ENCODE measurements at regions not wholly inside any gene's neighbourhood (a gene's known extent, or its start where the extent isn't known, plus 50 kb on each side); places are given as distances from the start of the nearest gene placed in this dataset.

DNA sequence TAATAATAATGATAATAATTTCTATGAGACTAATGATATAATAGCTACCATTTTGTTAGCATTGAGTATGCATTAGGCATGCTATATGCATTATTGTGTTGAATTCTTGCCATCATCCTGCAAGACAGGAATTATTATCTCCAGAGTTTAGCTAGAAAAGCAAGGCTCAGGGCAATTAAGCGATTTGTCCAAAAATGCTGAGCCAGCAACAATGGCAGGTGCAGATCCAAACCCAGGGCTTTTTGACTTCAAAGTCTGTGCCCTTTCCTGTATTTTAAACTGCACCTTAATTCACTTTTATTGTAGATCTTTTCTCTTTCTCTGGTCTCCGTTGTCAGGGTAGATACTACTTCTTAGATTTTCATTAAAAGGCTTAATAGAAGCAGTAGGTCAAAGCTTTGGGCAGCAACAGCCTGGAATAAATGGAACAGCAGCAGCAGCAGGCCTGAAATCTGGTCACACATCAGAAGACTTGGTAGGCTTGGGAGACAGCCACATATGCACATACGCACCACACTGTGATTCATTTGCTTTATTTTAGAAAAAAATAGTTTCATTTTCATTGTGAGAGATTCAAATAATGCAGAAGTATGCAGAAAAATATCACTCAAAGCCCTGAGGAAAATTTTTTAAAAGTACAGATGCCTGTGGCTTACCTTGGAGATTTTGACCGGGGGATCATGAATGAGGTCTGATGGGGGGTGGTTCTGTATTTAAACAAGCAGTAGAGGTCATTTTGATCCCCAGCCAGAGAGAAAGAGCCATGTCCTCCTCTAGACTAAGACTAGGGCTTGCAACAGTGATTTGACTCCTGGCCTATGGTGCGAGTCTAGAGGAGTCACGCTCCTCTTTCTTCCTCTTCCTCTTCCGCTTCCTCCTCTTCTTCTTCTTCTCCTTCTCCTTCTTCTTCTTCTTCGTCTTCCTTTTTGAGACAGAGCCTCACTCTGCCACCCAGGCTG is 455.7 kb downstream of the TSN start:
- no peak for DNase-seq
- H3K4me3 ChIP-seq (ENCODE audit: low read length), result no peak overlapping the region
- H3K79me2 ChIP-seq (ENCODE audit: low read length), result no peaks in the 10 kb centered on the region
- no peaks in the 10 kb centered on the region for H4K20me1 ChIP-seq (ENCODE audit: insufficient read depth, low read depth, low read length)
- no peaks in the 10 kb centered on the region for H3K9me3 ChIP-seq (ENCODE audit: low read length)
- no peak overlapping the region for H2AFZ ChIP-seq (ENCODE audit: low read length)
- no peaks in the 10 kb centered on the region for H3K27me3 ChIP-seq (ENCODE audit: low read length)
- no peak overlapping the region for H3K9ac ChIP-seq (ENCODE audit: low read length)
- no peaks in the 10 kb centered on the region for H3K9me2 ChIP-seq (replicated peaks; ENCODE audit: insufficient read depth, low read length)
- no peak overlapping the region for H3K27ac ChIP-seq (ENCODE audit: low read length)
- no peak overlapping the region for H3K4me2 ChIP-seq (ENCODE audit: low read depth, low read length, poor library complexity, severe bottlenecking)
- H3K4me1 ChIP-seq (ENCODE audit: low read length), result no peaks in the 10 kb centered on the region
- no peaks in the 10 kb centered on the region for H3K36me3 ChIP-seq (ENCODE audit: insufficient read depth, low read length)

DNA sequence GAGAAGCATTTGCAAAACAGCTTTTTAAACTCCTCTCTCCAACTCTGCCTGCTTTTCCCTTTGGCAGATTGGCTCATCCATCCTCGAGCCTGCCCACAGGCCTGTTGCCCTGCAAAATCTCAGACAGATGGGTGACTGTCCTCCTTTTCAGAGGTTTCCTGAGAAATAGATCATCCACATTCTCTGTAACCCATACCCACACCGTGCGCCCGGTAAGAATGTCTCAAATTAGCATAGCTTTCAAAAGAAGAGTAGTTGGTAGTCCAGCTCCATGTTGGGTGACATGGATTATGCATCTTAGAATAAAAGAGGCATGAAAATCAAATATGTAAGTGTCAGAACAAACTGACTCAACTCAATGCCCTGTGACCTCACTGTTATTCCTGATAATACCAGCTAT is 457.9 kb downstream of the TSN start:
- no peaks in the 10 kb centered on the region for H3K9me3 ChIP-seq (ENCODE audit: low read length)
- no peaks in the 10 kb centered on the region for H3K27me3 ChIP-seq (ENCODE audit: low read length)

DNA sequence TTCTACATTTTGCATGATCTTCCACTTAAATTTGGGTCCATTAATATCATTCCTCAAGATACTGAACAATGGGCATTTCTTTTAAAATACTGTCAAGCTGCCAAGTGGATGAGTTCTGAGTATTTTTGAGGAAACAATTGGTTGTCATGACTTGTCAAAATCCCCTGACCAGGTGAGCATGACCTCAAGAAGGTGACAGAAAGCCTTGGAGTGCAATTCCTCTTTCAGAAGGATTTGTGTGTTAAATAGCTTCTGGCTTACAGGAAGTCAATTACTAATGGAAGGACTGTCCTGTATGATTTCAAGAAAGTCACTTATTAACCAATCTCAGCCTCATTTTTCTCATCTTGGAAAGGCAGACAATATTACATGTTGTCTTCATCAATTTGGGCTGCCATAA is 460.6 kb downstream of the TSN start:
- H3K27me3 ChIP-seq (ENCODE audit: low read length), result no peaks in the 10 kb centered on the region
- no peaks in the 10 kb centered on the region for H3K4me1 ChIP-seq (ENCODE audit: low read length)
- no peak for DNase-seq
- no peaks in the 10 kb centered on the region for H3K9me3 ChIP-seq (ENCODE audit: low read length)
- no peak overlapping the region for H3K4me2 ChIP-seq (ENCODE audit: low read depth, low read length, poor library complexity, severe bottlenecking)
- no peaks in the 10 kb centered on the region for H4K20me1 ChIP-seq (ENCODE audit: insufficient read depth, low read depth, low read length)
- no peak overlapping the region for H3K27ac ChIP-seq (ENCODE audit: low read length)
- H3K9ac ChIP-seq (ENCODE audit: low read length), result no peak overlapping the region
- no peaks in the 10 kb centered on the region for H3K79me2 ChIP-seq (ENCODE audit: low read length)
- H3K4me3 ChIP-seq (ENCODE audit: low read length), result no peak overlapping the region
- no peaks in the 10 kb centered on the region for H3K36me3 ChIP-seq (ENCODE audit: insufficient read depth, low read length)
- H2AFZ ChIP-seq (ENCODE audit: low read length), result no peak overlapping the region
- H3K9me2 ChIP-seq (replicated peaks; ENCODE audit: insufficient read depth, low read length), result no peaks in the 10 kb centered on the region

More for the DNA sequence above, 457.9 kb downstream of the TSN start:
- no peak overlapping the region for H2AFZ ChIP-seq (ENCODE audit: low read length)
- no peak overlapping the region for H3K27ac ChIP-seq (ENCODE audit: low read length)
- H3K36me3 ChIP-seq (ENCODE audit: insufficient read depth, low read length), result no peaks in the 10 kb centered on the region
- no peak for DNase-seq
- no peak overlapping the region for H3K4me3 ChIP-seq (ENCODE audit: low read length)
- no peak overlapping the region for H3K9ac ChIP-seq (ENCODE audit: low read length)
- H3K4me1 ChIP-seq (ENCODE audit: low read length), result no peaks in the 10 kb centered on the region
- H4K20me1 ChIP-seq (ENCODE audit: insufficient read depth, low read depth, low read length), result no peaks in the 10 kb centered on the region
- no peaks in the 10 kb centered on the region for H3K79me2 ChIP-seq (ENCODE audit: low read length)
- no peak overlapping the region for H3K4me2 ChIP-seq (ENCODE audit: low read depth, low read length, poor library complexity, severe bottlenecking)
- H3K9me2 ChIP-seq (replicated peaks; ENCODE audit: insufficient read depth, low read length), result no peaks in the 10 kb centered on the region

DNA sequence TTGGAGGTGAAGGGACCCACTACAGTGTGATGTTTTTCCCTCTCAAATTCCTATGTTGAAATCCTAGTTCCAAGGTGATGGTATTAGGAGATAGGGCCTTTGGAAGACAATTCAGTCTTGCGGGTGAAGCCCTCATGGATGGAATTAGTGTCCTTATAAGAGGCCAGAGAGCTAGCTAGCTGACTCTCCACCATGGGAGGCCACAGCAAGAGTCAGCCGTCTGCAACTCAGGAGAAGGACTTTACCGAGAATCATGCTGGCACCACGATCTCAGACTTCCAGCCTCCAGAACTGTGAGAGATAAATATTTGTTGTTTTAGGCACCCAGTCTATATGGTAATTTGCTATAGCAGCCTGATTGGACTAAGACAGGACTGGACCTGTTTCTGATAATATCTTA is 461.4 kb downstream of the TSN start:
- no peaks in the 10 kb centered on the region for H3K36me3 ChIP-seq (ENCODE audit: insufficient read depth, low read length)
- DNase-seq, result no peak

GRCh38 chr2:122218596-122218995 is 463.1 kb downstream of the TSN start:
- DNase-seq, result no peak

More for the DNA sequence above, 461.4 kb downstream of the TSN start:
- no peak overlapping the region for H2AFZ ChIP-seq (ENCODE audit: low read length)
- no peaks in the 10 kb centered on the region for H3K79me2 ChIP-seq (ENCODE audit: low read length)
- H3K9me3 ChIP-seq (ENCODE audit: low read length), result no peaks in the 10 kb centered on the region
- H3K27me3 ChIP-seq (ENCODE audit: low read length), result no peaks in the 10 kb centered on the region
- no peaks in the 10 kb centered on the region for H3K9me2 ChIP-seq (replicated peaks; ENCODE audit: insufficient read depth, low read length)
- H3K4me1 ChIP-seq (ENCODE audit: low read length), result no peaks in the 10 kb centered on the region
- no peak overlapping the region for H3K4me2 ChIP-seq (ENCODE audit: low read depth, low read length, poor library complexity, severe bottlenecking)
- no peak overlapping the region for H3K27ac ChIP-seq (ENCODE audit: low read length)
- no peak overlapping the region for H3K4me3 ChIP-seq (ENCODE audit: low read length)
- H3K9ac ChIP-seq (ENCODE audit: low read length), result no peak overlapping the region
- no peaks in the 10 kb centered on the region for H4K20me1 ChIP-seq (ENCODE audit: insufficient read depth, low read depth, low read length)

GRCh38 chr2:122219504-122219903 is 464.1 kb downstream of the TSN start:
- H3K4me3 ChIP-seq (ENCODE audit: low read length), result no peak overlapping the region
- H4K20me1 ChIP-seq (ENCODE audit: insufficient read depth, low read depth, low read length), result no peaks in the 10 kb centered on the region
- no peaks in the 10 kb centered on the region for H3K4me1 ChIP-seq (ENCODE audit: low read length)
- no peaks in the 10 kb centered on the region for H3K9me3 ChIP-seq (ENCODE audit: low read length)
- H2AFZ ChIP-seq (ENCODE audit: low read length), result no peak overlapping the region
- H3K4me2 ChIP-seq (ENCODE audit: low read depth, low read length, poor library complexity, severe bottlenecking), result no peak overlapping the region
- no peak overlapping the region for H3K9ac ChIP-seq (ENCODE audit: low read length)
- H3K27me3 ChIP-seq (ENCODE audit: low read length), result no peaks in the 10 kb centered on the region
- no peak overlapping the region for H3K27ac ChIP-seq (ENCODE audit: low read length)
- DNase-seq, result no peak
- no peaks in the 10 kb centered on the region for H3K36me3 ChIP-seq (ENCODE audit: insufficient read depth, low read length)
- no peaks in the 10 kb centered on the region for H3K9me2 ChIP-seq (replicated peaks; ENCODE audit: insufficient read depth, low read length)
- H3K79me2 ChIP-seq (ENCODE audit: low read length), result no peaks in the 10 kb centered on the region

More at GRCh38 chr2:122218596-122218995, 463.1 kb downstream of the TSN start:
- H3K9me2 ChIP-seq (replicated peaks; ENCODE audit: insufficient read depth, low read length), result no peaks in the 10 kb centered on the region
- no peak overlapping the region for H3K9ac ChIP-seq (ENCODE audit: low read length)
- no peak overlapping the region for H3K27ac ChIP-seq (ENCODE audit: low read length)
- H2AFZ ChIP-seq (ENCODE audit: low read length), result no peak overlapping the region
- no peaks in the 10 kb centered on the region for H4K20me1 ChIP-seq (ENCODE audit: insufficient read depth, low read depth, low read length)
- no peaks in the 10 kb centered on the region for H3K79me2 ChIP-seq (ENCODE audit: low read length)
- H3K36me3 ChIP-seq (ENCODE audit: insufficient read depth, low read length), result no peaks in the 10 kb centered on the region
- H3K4me1 ChIP-seq (ENCODE audit: low read length), result no peaks in the 10 kb centered on the region
- no peak overlapping the region for H3K4me3 ChIP-seq (ENCODE audit: low read length)
- H3K27me3 ChIP-seq (ENCODE audit: low read length), result no peaks in the 10 kb centered on the region
- H3K9me3 ChIP-seq (ENCODE audit: low read length), result no peaks in the 10 kb centered on the region
- H3K4me2 ChIP-seq (ENCODE audit: low read depth, low read length, poor library complexity, severe bottlenecking), result no peak overlapping the region

DNA sequence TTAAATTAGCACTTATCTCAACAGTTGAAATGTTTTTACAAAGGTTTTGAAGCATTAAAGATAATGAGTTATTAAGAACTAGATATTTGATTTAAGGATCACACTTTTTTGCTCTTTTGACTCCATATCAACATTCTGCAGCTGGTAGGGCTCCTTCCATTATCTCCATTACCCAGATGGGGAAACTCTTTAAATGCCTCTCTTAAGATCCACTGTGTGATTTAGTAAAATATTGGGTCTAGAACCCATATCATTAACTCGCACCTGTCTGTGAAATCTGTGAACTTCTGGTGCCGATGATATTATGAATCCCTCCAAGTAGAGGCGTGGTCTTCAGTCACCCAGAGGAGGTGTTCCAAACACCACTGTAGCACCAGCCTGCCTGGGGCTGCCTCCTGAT is 466.2 kb downstream of the TSN start:
- Histone ChIP-seq H3K9ac (ENCODE audit: low read length) (no peak overlapping the region), H3K4me1 (ENCODE audit: low read length) (no peaks in the 10 kb centered on the region), H3K4me2 (ENCODE audit: low read depth, low read length, poor library complexity, severe bottlenecking) (no peak overlapping the region), H3K79me2 (ENCODE audit: low read length) (no peaks in the 10 kb centered on the region), H3K27ac (ENCODE audit: low read length) (no peak overlapping the region), H3K9me2 (replicated peaks; ENCODE audit: insufficient read depth, low read length) (no peaks in the 10 kb centered on the region), H3K4me3 (ENCODE audit: low read length) (no peak overlapping the region), H3K36me3 (ENCODE audit: insufficient read depth, low read length) (no peaks in the 10 kb centered on the region), H3K27me3 (ENCODE audit: low read length) (no peaks in the 10 kb centered on the region), H3K9me3 (ENCODE audit: low read length) (no peaks in the 10 kb centered on the region), H2AFZ (ENCODE audit: low read length) (no peak overlapping the region), H4K20me1 (ENCODE audit: insufficient read depth, low read depth, low read length) (no peaks in the 10 kb centered on the region)
- no peak for DNase-seq

DNA sequence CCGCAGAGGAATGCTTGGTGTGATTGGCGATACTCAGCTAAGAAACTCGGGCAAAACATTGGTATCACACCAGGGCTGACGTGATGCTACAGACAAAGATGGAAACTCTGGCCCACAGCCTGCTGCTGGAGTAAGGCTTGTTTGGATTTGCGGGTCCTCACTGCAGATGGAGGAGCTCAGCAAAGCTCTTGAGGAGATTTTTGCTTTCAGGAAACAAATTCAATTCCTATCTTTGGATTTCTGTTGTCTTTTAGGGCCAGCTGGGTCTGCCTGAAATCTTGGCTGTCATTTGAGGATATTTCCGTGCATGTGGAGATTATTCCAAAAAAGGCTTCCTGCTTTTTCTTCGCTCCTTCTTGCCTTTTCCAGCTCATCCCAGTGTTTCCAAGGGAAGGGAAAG is 475.8 kb downstream of the TSN start:
- Histone ChIP-seq H3K36me3 (ENCODE audit: insufficient read depth, low read length) (no peaks in the 10 kb centered on the region), H3K9me3 (ENCODE audit: low read length) (no peaks in the 10 kb centered on the region), H3K79me2 (ENCODE audit: low read length) (no peaks in the 10 kb centered on the region)

More for the DNA sequence above, 475.8 kb downstream of the TSN start:
- Histone ChIP-seq H3K4me2 (ENCODE audit: low read depth, low read length, poor library complexity, severe bottlenecking) (no peak overlapping the region), H3K27me3 (ENCODE audit: low read length) (no peaks in the 10 kb centered on the region), H3K9ac (ENCODE audit: low read length) (no peak overlapping the region), H2AFZ (ENCODE audit: low read length) (no peak overlapping the region), H3K9me2 (replicated peaks; ENCODE audit: insufficient read depth, low read length) (no peaks in the 10 kb centered on the region), H3K4me1 (ENCODE audit: low read length) (no peaks in the 10 kb centered on the region), H3K27ac (ENCODE audit: low read length) (no peak overlapping the region), H4K20me1 (ENCODE audit: insufficient read depth, low read depth, low read length) (no peaks in the 10 kb centered on the region), H3K4me3 (ENCODE audit: low read length) (no peak overlapping the region)
- no peak for DNase-seq
